ENCODE measurements at regions not wholly inside any gene's neighbourhood (a gene's known extent, or its start where the extent isn't known, plus 50 kb on each side); places are given as distances from the start of the nearest gene placed in this dataset.

- CTCF ChIA-PET = no interaction called here
- no peak overlapping the region for H2AFZ ChIP-seq (ENCODE audit: low read depth, low read length)
- BruUV-seq (replicated peaks) = no TSS peak
Observed at GRCh38 chr2:239835056-239835455, 190.1 kb downstream of the NDUFA10 start.

More at GRCh38 chr2:239835056-239835455, 190.1 kb downstream of the NDUFA10 start:
- POLR2A ChIA-PET = no interaction called here
- intact Hi-C loops (cut with micrococcal nuclease) = no loop called here
- no peaks in the 10 kb centered on the region for H3K9me3 ChIP-seq (replicated peaks; ENCODE audit: control insufficient read depth, insufficient read depth, low read length)
- no peak for TF ChIP-seq EZH2 (IDR thresholded peaks at IDR 0.05; ENCODE audit: borderline replicate concordance, low read depth, low read length, severe bottlenecking)
- no peak for TF ChIP-seq JUN (IDR thresholded peaks at IDR 0.05; ENCODE audit: borderline replicate concordance, insufficient read depth, insufficient read length, low read depth)
- no peak for TF ChIP-seq FOS (IDR thresholded peaks at IDR 0.05; ENCODE audit: borderline replicate concordance, insufficient read depth, low read length)
- TF ChIP-seq POLR2AphosphoS5 (IDR thresholded peaks at IDR 0.05; ENCODE audit: insufficient read depth, low read depth, low read length) = no peak
- TF ChIP-seq POLR2A (IDR thresholded peaks at IDR 0.05; ENCODE audit: low read depth, low read length) = no peak
- TF ChIP-seq MYC (IDR thresholded peaks at IDR 0.05; ENCODE audit: low read depth, low read length) = no peak
- TF ChIP-seq GATA2 (IDR thresholded peaks at IDR 0.05; ENCODE audit: insufficient read depth, insufficient read length, low read depth, low read length) = no peak
- TF ChIP-seq MAX (IDR thresholded peaks at IDR 0.05; ENCODE audit: insufficient read depth, insufficient read length) = no peak
- TF ChIP-seq CTCF (IDR thresholded peaks at IDR 0.05; ENCODE audit: extremely low read depth in 1 of 2, insufficient read depth in 1 of 2, low read depth in 1 of 2, low read length in 2 of 2) = no peak
- no peak overlapping the region for H3K4me2 ChIP-seq (ENCODE audit: insufficient read depth, low read length)
- no peaks in the 10 kb centered on the region for H4K20me1 ChIP-seq (replicated peaks; ENCODE audit: control insufficient read depth, extremely low read depth, insufficient read depth, low read length)
- no peak overlapping the region for H3K9ac ChIP-seq (replicated peaks; ENCODE audit: extremely low read depth, insufficient read depth, low read length)
- H3K27me3 ChIP-seq (ENCODE audit: control insufficient read depth in 2 of 2, insufficient read depth in 2 of 2, low read length in 2 of 2) = no peaks in the 10 kb centered on the region
- no peaks in the 10 kb centered on the region for H3K79me2 ChIP-seq (ENCODE audit: control insufficient read depth, insufficient read depth, low read length)
- H3K4me1 ChIP-seq (ENCODE audit: control insufficient read depth, extremely low read depth, insufficient read depth, low read length) = peaks cover 8% of the 10 kb centered on the region
- no peak for DNase-seq (ENCODE audit: low read depth, low spot score)
- no peak for FAIRE-seq
- no peaks in the 10 kb centered on the region for H3K9me1 ChIP-seq (replicated peaks; ENCODE audit: control insufficient read depth, extremely low read depth, insufficient read depth, low read length)
- dilution Hi-C loops (cut with MboI; ENCODE audit: extremely low pct_ligation_motif_present, low sequenced_read_pairs) = no loop called here
- no peaks in the 10 kb centered on the region for H3K36me3 ChIP-seq (ENCODE audit: control insufficient read depth in 2 of 2, extremely low read depth in 1 of 2, insufficient read depth in 2 of 2, low read length in 2 of 2)
- H3K4me3 ChIP-seq (replicated peaks in 1 of 3; ENCODE audit: insufficient read depth in 1 of 3, low read depth in 1 of 3, low read length in 3 of 3) = no peak overlapping the region
- H3K27ac ChIP-seq (ENCODE audit: insufficient read depth, low read depth, low read length) = no peak overlapping the region
